H1 (cell line): ENCODE measurements at regions not wholly inside any gene's neighbourhood (a gene's known extent, or its start where the extent isn't known, plus 50 kb on each side); places are given as distances from the start of the nearest gene placed in this dataset.

ENCODE experiments used
- CTCF ChIA-PET: fragments of 300-600 bp; sonication (Branson Sonifier 250); formaldehyde crosslinking; loops from one replicate; lab custom pipeline; 2021; ENCODE audit not compliant: partially characterized antibody; lab: Charles Lee
- POLR2A ChIA-PET: fragments of 300-600 bp; sonication (Branson Sonifier 250); formaldehyde crosslinking; loops from one replicate; lab custom pipeline; 2021; ENCODE audit warnings: inconsistent platforms; ENCODE audit not compliant: partially characterized antibody; lab: Charles Lee
- DNase-seq, 2 experiments: peaks; one replicate each; pipeline versions ENCODE4 v3.0.0 to v3.0.0-alpha.2; 2010 to 2022; ENCODE audit warnings: low spot score in 2 of 2, low read depth in 1 of 2, mixed read lengths in 1 of 2
- FAIRE-seq: peaks from 2 replicates; lab custom pipeline; 2011; peaks lifted over from hg19 to GRCh38; lab: Jason Lieb, UNC
- H2AFZ ChIP-seq: 2 replicates; pipeline ENCODE4 v1.8.1; 2012; ENCODE audit warnings: low read length, inconsistent platforms
- H2AK5ac ChIP-seq: 2 replicates; pipeline ENCODE4 v1.6.1; 2013; ENCODE audit warnings: low read depth, low read length
- H2BK120ac ChIP-seq: replicated peaks from 2 replicates; pipeline ENCODE3; 2013; ENCODE audit warnings: low read depth, low read length, inconsistent platforms
- H2BK12ac ChIP-seq: 2 replicates; pipeline ENCODE4 v1.6.1; 2013; ENCODE audit warnings: low read depth, low read length
- H2BK15ac ChIP-seq: 2 replicates; pipeline ENCODE4 v1.6.1; 2013; ENCODE audit warnings: low read length
- H2BK20ac ChIP-seq: 2 replicates; pipeline ENCODE4 v1.6.1; 2013; ENCODE audit warnings: low read length
- H2BK5ac ChIP-seq: 2 replicates; pipeline ENCODE4 v1.6.1; 2013; ENCODE audit warnings: low read depth, low read length
- H3K14ac ChIP-seq: 2 replicates; pipeline ENCODE4 v1.6.1; 2013; ENCODE audit warnings: inconsistent platforms; ENCODE audit not compliant: insufficient read length
- H3K18ac ChIP-seq: 2 replicates; pipeline ENCODE4 v1.6.1; 2013; ENCODE audit warnings: low read length; ENCODE audit errors: extremely low read depth
- H3K23ac ChIP-seq: 2 replicates; pipeline ENCODE4 v1.6.1; 2013; ENCODE audit warnings: inconsistent platforms; ENCODE audit not compliant: insufficient read length
- H3K23me2 ChIP-seq: 2 replicates; pipeline ENCODE4 v1.6.1; 2013; ENCODE audit warnings: low read depth, low read length
- H3K27ac ChIP-seq: 2 replicates; pipeline ENCODE4 v1.6.1; 2011; ENCODE audit warnings: low read depth, low read length, inconsistent platforms
- H3K27me3 ChIP-seq, 4 experiments: replicated peaks in 1 of 4; 1 replicate in 1 of 4; 2 replicates in 3 of 4; pipeline versions ENCODE4 v1.6.1 to v1.8.1; 2011 to 2013; ENCODE audit warnings: low read length in 3 of 4, mild to moderate bottlenecking in 3 of 4, inconsistent platforms in 2 of 4, mixed read lengths in 2 of 4, moderate library complexity in 1 of 4; ENCODE audit not compliant: control insufficient read depth in 3 of 4, insufficient read depth in 3 of 4; ENCODE audit errors: extremely low read depth in 1 of 4
- H3K36me3 ChIP-seq, 4 experiments: 2 replicates each; pipeline versions ENCODE4 v1.6.1 to v1.8.1; 2011 to 2013; ENCODE audit warnings: mild to moderate bottlenecking in 4 of 4, low read length in 3 of 4, moderate library complexity in 2 of 4, control low read depth in 1 of 4, inconsistent platforms in 1 of 4; ENCODE audit not compliant: insufficient read depth in 4 of 4, control insufficient read depth in 2 of 4
- H3K4ac ChIP-seq: replicated peaks from 2 replicates; pipeline ENCODE3; 2013; ENCODE audit warnings: low read length, low read depth, mixed read lengths, inconsistent platforms; ENCODE audit not compliant: insufficient read length
- H3K4me1 ChIP-seq, 4 experiments: replicated peaks in 1 of 4; 1 replicate in 1 of 4; 2 replicates in 3 of 4; pipeline versions ENCODE4 v1.6.1 to v1.8.1; 2011 to 2013; ENCODE audit warnings: low read length in 3 of 4, inconsistent platforms in 2 of 4, mixed read lengths in 1 of 4; ENCODE audit not compliant: insufficient read depth in 4 of 4, control insufficient read depth in 3 of 4
- H3K4me2 ChIP-seq, 2 experiments: 2 replicates each; pipeline versions ENCODE4 v1.6.1 to v1.8.1; 2011 to 2013; ENCODE audit warnings: low read depth in 2 of 2, low read length in 2 of 2, control low read depth in 1 of 2, inconsistent platforms in 1 of 2, mild to moderate bottlenecking in 1 of 2; ENCODE audit not compliant: insufficient read depth in 1 of 2
- H3K4me3 ChIP-seq, 4 experiments: fragments of 200-600, 300-600 bp in 1 of 4; sonication (generic), shearing (Covaris generic), sonication (Bioruptor Twin) in 1 of 4; 2 replicates each; pipeline versions ENCODE4 v1.5.1 to v1.8.1; 2011 to 2016; ENCODE audit warnings: low read length in 4 of 4, low read depth in 3 of 4, control low read depth in 2 of 4, inconsistent platforms in 2 of 4, mild to moderate bottlenecking in 2 of 4, mixed read lengths in 1 of 4, moderate library complexity in 1 of 4; ENCODE audit not compliant: insufficient read depth in 2 of 4; ENCODE audit errors: extremely low read depth in 1 of 4
- H3K56ac ChIP-seq: replicated peaks from 2 replicates; pipeline ENCODE3; 2013; ENCODE audit warnings: low read depth, mild to moderate bottlenecking, mixed read lengths, low read length, inconsistent platforms; ENCODE audit not compliant: insufficient read length
- H3K79me1 ChIP-seq: 2 replicates; pipeline ENCODE4 v1.6.1; 2013; ENCODE audit warnings: low read depth, low read length, control low read depth
- H3K79me2 ChIP-seq, 2 experiments: 2 replicates each; pipeline versions ENCODE4 v1.6.1 to v1.8.1; 2012 to 2013; ENCODE audit warnings: low read length in 2 of 2, mild to moderate bottlenecking in 2 of 2, inconsistent platforms in 1 of 2; ENCODE audit not compliant: insufficient read depth in 2 of 2, control insufficient read depth in 1 of 2
- H3K9ac ChIP-seq, 4 experiments: replicated peaks in 1 of 4; 1 replicate in 1 of 4; 2 replicates in 3 of 4; pipeline versions ENCODE4 v1.6.1 to v1.8.1; 2011 to 2013; ENCODE audit warnings: low read depth in 3 of 4, low read length in 3 of 4, control low read depth in 2 of 4, mild to moderate bottlenecking in 2 of 4, moderate library complexity in 2 of 4, inconsistent platforms in 1 of 4; ENCODE audit errors: extremely low read depth in 1 of 4
- H3K9me3 ChIP-seq, 2 experiments: 2 replicates each; pipeline versions ENCODE4 v1.6.1 to v1.8.1; 2012 to 2013; ENCODE audit warnings: mild to moderate bottlenecking in 2 of 2, moderate library complexity in 2 of 2, control low read depth in 1 of 2, inconsistent platforms in 1 of 2, low read depth in 1 of 2, low read length in 1 of 2, mixed read lengths in 1 of 2; ENCODE audit not compliant: insufficient read depth in 2 of 2
- H4K20me1 ChIP-seq, 2 experiments: replicated peaks in 1 of 2; 2 replicates each; pipeline versions ENCODE3 to v1.8.1; 2011 to 2013; ENCODE audit warnings: inconsistent platforms in 2 of 2, low read length in 2 of 2, mild to moderate bottlenecking in 1 of 2; ENCODE audit not compliant: insufficient read depth in 2 of 2, control insufficient read depth in 1 of 2
- H4K5ac ChIP-seq: 2 replicates; pipeline ENCODE4 v1.6.1; 2013; ENCODE audit warnings: low read length, low read depth, mixed read lengths, inconsistent platforms; ENCODE audit not compliant: insufficient read length
- H4K8ac ChIP-seq: 2 replicates; pipeline ENCODE4 v1.8.0; 2013; ENCODE audit warnings: mild to moderate bottlenecking, moderate library complexity, low read length, inconsistent platforms; ENCODE audit not compliant: insufficient read depth; ENCODE audit errors: extremely low read depth
- H4K91ac ChIP-seq: replicated peaks from 2 replicates; pipeline ENCODE3; 2013; ENCODE audit warnings: low read length, mixed read lengths, inconsistent platforms; ENCODE audit not compliant: insufficient read length
- CBX5 ChIP-seq: fragments of 300-800, 300-1000 bp; sonication (generic); IDR thresholded peaks from 2 replicates; pipeline ENCODE4 v1.7.1; 2016; ENCODE audit warnings: antibody characterized with exemption, low read length, low read depth
- GABPA ChIP-seq: IDR thresholded peaks from 2 replicates; pipeline ENCODE4 v1.6.1; 2011; ENCODE audit warnings: mild to moderate bottlenecking, low read length, moderate library complexity, borderline replicate concordance; ENCODE audit not compliant: insufficient read depth
- GTF2F1 ChIP-seq: IDR thresholded peaks from 2 replicates; pipeline ENCODE4 v1.6.1; 2012; ENCODE audit warnings: low read depth, low read length, improper control_type of control experiment, borderline replicate concordance
- RFX5 ChIP-seq: IDR thresholded peaks from 2 replicates; pipeline ENCODE4 v1.6.1; 2011; ENCODE audit warnings: low read depth, low read length, improper control_type of control experiment, borderline replicate concordance
- WGBS, 2 experiments: shearing (Covaris generic) in 1 of 2; methylation state at CpG; one replicate each; pipeline versions ENCODE4 v1.1.6 to v1.1.7; 2013 to 2015; ENCODE audit warnings: low lambda C conversion rate in 2 of 2, mixed read lengths in 2 of 2, inconsistent platforms in 1 of 2, low coverage in 1 of 2, missing lambda C conversion rate in 1 of 2; ENCODE audit not compliant: insufficient replicate concordance in 2 of 2, insufficient coverage in 1 of 2, insufficient read length in 1 of 2; ENCODE audit errors: extremely low coverage in 1 of 2, missing lambda C conversion rate in 1 of 2; 5-methylcytosine and 5-hydroxymethylcytosine counted together

GRCh38 chr4:10320130-10320529 lies 137.1 kb downstream of the ZNF518B start:
- no peak overlapping the region for H2BK15ac ChIP-seq
- H2BK12ac ChIP-seq: no peak overlapping the region
- H3K79me1 ChIP-seq: no peaks in the 10 kb centered on the region
- H3K9ac ChIP-seq: no peak overlapping the region
- no peaks in the 10 kb centered on the region for H3K27me3 ChIP-seq
- no peak overlapping the region for H3K23ac ChIP-seq
- ChIA-PET CTCF (interaction anchor here (1.0 to 1.6 kb wide), 2 partner anchors 34 to 82 kb away, joined by 3 to 8 read pairs; no protein-coding TSS in a partner anchor), POLR2A (no interaction called here)
- no peaks in the 10 kb centered on the region for H3K9me3 ChIP-seq
- no peak overlapping the region for H4K5ac ChIP-seq
- no peaks in the 10 kb centered on the region for H3K23me2 ChIP-seq
- TF ChIP-seq CBX5: no peak
- TF ChIP-seq RFX5: no peak
- no peak for TF ChIP-seq GABPA
- no peak for TF ChIP-seq GTF2F1
- no peak overlapping the region for H3K27ac ChIP-seq
- H4K8ac ChIP-seq: no peak overlapping the region
- no peak overlapping the region for H3K56ac ChIP-seq
- H2AK5ac ChIP-seq: no peak overlapping the region
- FAIRE-seq (no peak), DNase-seq (no peak)
- H3K36me3 ChIP-seq: no peaks in the 10 kb centered on the region
- H3K4me2 ChIP-seq: no peak overlapping the region
- no peak overlapping the region for H3K18ac ChIP-seq
- no peak overlapping the region for H3K14ac ChIP-seq
- 84% methylated on average over 4 of the region's 4 CpGs; no CpG with 5 or more reads in 1 of the 2 experiments for WGBS, 2 experiments
- H2AFZ ChIP-seq: no peak overlapping the region
- no peaks in the 10 kb centered on the region for H4K20me1 ChIP-seq
- H4K91ac ChIP-seq: no peak overlapping the region
- H3K4me1 ChIP-seq: no peaks in the 10 kb centered on the region
- no peaks in the 10 kb centered on the region for H3K79me2 ChIP-seq
- no peak overlapping the region for H3K4me3 ChIP-seq
- H3K4ac ChIP-seq: no peak overlapping the region
- no peak overlapping the region for H2BK20ac ChIP-seq
- H2BK5ac ChIP-seq: no peak overlapping the region
- no peak overlapping the region for H2BK120ac ChIP-seq
